ENCODE measurements at regions not wholly inside any gene's neighbourhood (a gene's known extent, or its start where the extent isn't known, plus 50 kb on each side); places are given as distances from the start of the nearest gene placed in this dataset.

DNA sequence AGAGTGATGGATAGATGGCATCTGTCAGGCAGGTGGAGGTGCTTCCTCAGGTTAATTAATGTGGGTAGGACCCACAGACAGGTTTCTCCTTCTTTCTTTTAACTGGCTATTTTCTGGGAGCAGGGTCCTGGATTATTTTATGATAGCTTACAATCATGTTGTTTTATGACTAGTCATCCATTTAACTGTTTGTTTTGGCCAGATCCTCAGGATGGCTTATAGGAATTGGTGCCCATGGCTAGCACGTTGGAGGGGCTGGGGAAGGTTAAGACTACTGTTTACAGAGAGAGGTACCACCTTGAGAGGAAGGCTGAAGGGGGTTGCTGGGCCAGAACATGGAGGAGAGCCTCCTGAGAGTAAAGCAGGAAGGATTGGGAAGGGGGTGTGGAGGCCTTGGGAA lies 78.0 kb upstream of the MGAT5 start:
- TF ChIP-seq, protein P1, sequence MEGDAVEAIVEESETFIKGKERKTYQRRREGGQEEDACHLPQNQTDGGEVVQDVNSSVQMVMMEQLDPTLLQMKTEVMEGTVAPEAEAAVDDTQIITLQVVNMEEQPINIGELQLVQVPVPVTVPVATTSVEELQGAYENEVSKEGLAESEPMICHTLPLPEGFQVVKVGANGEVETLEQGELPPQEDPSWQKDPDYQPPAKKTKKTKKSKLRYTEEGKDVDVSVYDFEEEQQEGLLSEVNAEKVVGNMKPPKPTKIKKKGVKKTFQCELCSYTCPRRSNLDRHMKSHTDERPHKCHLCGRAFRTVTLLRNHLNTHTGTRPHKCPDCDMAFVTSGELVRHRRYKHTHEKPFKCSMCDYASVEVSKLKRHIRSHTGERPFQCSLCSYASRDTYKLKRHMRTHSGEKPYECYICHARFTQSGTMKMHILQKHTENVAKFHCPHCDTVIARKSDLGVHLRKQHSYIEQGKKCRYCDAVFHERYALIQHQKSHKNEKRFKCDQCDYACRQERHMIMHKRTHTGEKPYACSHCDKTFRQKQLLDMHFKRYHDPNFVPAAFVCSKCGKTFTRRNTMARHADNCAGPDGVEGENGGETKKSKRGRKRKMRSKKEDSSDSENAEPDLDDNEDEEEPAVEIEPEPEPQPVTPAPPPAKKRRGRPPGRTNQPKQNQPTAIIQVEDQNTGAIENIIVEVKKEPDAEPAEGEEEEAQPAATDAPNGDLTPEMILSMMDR (conservative IDR thresholded peaks at IDR 0.05; ENCODE audit: low read depth, low read length), result no peak

GRCh38 chr2:134177351-134177931 lies 76.4 kb upstream of the MGAT5 start:
- H3K4me3 ChIP-seq (ENCODE audit: low read length), result no peak overlapping the region
- TF ChIP-seq, protein P1 (conservative IDR thresholded peaks at IDR 0.05; ENCODE audit: low read depth, low read length), result no peak
- DNase-seq (ENCODE audit: low read depth), result no peak

More for the DNA sequence above, 78.0 kb upstream of the MGAT5 start:
- H3K4me3 ChIP-seq (ENCODE audit: low read length), result no peak overlapping the region
- DNase-seq (ENCODE audit: low read depth), result no peak

- TF ChIP-seq, protein P1 (conservative IDR thresholded peaks at IDR 0.05; ENCODE audit: low read depth, low read length), result no peak
- no peak for DNase-seq (ENCODE audit: low read depth)
These were observed 75.6 kb upstream of the MGAT5 start for GRCh38 chr2:134178138-134178877.

GRCh38 chr2:134181219-134181618 lies 72.7 kb upstream of the MGAT5 start:
- no peak overlapping the region for H3K4me3 ChIP-seq (ENCODE audit: low read length)
- TF ChIP-seq, protein P1 (conservative IDR thresholded peaks at IDR 0.05; ENCODE audit: low read depth, low read length), result no peak
- DNase-seq (ENCODE audit: low read depth), result no peak

More at GRCh38 chr2:134178138-134178877, 75.6 kb upstream of the MGAT5 start:
- no peak overlapping the region for H3K4me3 ChIP-seq (ENCODE audit: low read length)

DNA sequence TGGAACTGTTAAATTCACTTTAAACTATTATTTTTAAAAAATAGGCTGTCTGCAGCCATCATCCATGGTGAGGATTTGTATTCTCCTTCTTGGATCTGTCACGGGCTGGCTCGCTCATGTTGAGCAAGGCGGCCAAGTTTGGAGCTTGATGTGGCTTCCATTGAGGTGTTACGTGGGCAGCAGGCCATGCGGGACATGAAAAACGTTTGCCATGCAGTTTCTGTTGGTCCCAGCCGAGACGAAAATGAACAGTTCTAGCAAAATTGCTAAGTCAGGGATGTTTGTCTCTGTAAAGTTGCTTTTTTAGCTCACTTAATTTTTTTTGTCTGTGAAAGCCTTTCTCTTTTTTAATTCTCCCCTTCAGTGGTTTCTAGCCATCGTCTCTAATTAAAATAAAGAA lies 70.2 kb upstream of the MGAT5 start:
- no peak for DNase-seq (ENCODE audit: low read depth)
- TF ChIP-seq, protein P1 (conservative IDR thresholded peaks at IDR 0.05; ENCODE audit: low read depth, low read length), result no peak
- H3K4me3 ChIP-seq (ENCODE audit: low read length), result no peak overlapping the region

DNA sequence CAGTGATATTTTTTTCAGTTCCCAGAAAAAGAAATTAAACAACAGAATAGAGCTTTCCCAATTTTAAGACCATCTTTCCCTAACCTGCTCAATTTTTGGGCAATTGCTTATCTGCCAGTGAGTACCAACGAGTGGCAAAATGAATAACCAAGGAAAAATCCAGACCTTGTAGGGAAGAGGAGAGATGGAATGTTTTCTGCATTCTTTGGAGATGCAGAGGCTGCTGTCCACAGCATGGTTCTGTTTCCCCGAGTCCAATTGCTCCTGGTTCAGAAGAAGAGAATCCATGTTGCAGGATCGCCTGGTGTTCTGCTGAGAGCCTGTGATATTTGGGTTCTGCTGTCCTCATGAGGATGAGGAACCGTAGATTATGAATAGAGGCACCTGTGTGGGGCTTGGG lies 68.2 kb upstream of the MGAT5 start:
- no peak for DNase-seq (ENCODE audit: low read depth)
- H3K4me3 ChIP-seq (ENCODE audit: low read length), result no peak overlapping the region
- TF ChIP-seq, protein P1 (conservative IDR thresholded peaks at IDR 0.05; ENCODE audit: low read depth, low read length), result no peak
